Activated T-helper 17 cell treated with anti-CD3 and anti-CD28 coated beads, Interleukin-2, amount 50 U/mL, for 72 hours (primary cell): ENCODE measurements at regions not wholly inside any gene's neighbourhood (a gene's known extent, or its start where the extent isn't known, plus 50 kb on each side); places are given as distances from the start of the nearest gene placed in this dataset.

ENCODE experiments used
- ATAC-seq: fragments of 150-1000 bp; cut with Tn5 transposase; replicated peaks from 2 replicates; pipeline ENCODE4 v1.10.0; 2021; ENCODE audit warnings: mild to moderate bottlenecking, moderate library complexity
- H3K27ac Mint-ChIP-seq: one replicate; pipeline ENCODE4 v1.8.0; 2022; ENCODE audit warnings: mixed read lengths
- H3K27me3 Mint-ChIP-seq: one replicate; pipeline ENCODE4 v1.8.0; 2022; ENCODE audit warnings: mixed read lengths
- H3K36me3 Mint-ChIP-seq: one replicate; pipeline ENCODE4 v1.8.0; 2022; ENCODE audit warnings: low read depth, mild to moderate bottlenecking, mixed read lengths
- H3K4me1 Mint-ChIP-seq: one replicate; pipeline ENCODE4 v1.8.0; 2022; ENCODE audit warnings: mixed read lengths
- H3K4me3 Mint-ChIP-seq: one replicate; pipeline ENCODE4 v1.8.0; 2022; ENCODE audit warnings: mild to moderate bottlenecking, mixed read lengths
- H3K9me3 Mint-ChIP-seq: one replicate; pipeline ENCODE4 v1.8.0; 2022; ENCODE audit warnings: mixed read lengths

DNA sequence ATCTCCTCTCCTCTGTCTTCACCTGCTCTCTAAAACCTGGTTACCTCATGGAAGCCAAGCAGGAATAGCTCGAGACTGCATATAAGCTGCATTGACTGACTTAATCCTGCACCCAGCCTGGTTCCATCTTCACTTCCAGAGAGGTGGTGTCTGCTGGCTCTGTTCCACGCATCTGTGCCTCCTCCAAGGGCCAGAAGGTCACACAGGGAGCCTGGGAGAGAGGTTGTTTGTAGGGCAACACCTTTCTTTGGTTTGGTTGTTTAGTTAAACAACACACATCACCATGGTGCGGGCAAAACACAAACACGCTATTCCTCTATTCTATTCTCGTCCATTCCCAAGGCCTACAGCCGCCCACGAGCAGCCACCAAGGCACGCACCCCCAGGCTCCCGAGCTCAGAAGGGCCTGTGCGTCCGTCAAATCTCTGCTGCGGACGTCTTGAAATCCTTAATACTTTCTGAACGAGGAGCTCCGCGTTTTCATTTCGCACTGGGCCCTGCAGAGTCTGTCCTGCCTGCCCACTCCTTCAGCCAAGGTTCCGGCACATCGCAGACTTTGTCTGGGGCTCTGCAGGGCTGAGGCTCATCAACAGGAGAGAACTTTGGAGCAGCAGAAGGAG is 116.2 kb downstream of the RIPK4 start:
- no peak overlapping the region for H3K27ac Mint-ChIP-seq

DNA sequence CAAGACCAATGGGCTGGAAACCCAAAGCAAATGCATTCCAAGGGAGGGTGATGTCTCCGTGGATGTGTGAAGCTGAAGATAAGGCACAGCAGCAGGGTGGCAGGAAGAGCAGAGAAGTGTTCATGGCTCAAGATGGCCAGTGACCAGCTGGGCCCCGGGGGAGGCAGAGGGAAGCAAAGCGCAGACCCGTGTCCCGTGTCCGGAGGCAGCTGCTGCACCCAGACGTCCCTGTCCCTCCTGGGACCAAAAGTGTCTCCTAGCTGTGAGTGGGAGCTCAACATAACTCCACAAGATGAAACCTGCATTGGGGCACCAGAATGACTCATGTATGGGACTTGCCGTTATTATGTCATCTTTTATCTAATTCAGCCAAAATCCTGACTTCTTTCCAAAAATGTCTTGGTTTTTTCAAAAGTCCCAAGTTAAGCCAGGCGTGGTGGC is 118.2 kb downstream of the RIPK4 start:
- H3K4me1 Mint-ChIP-seq = no peaks in the 10 kb centered on the region
- no peaks in the 10 kb centered on the region for H3K36me3 Mint-ChIP-seq
- no peaks in the 10 kb centered on the region for H3K27me3 Mint-ChIP-seq
- no peaks in the 10 kb centered on the region for H3K9me3 Mint-ChIP-seq
- H3K27ac Mint-ChIP-seq = no peak overlapping the region
- no peak overlapping the region for H3K4me3 Mint-ChIP-seq
- ATAC-seq = peak; percentile 31

More for the DNA sequence above, 116.2 kb downstream of the RIPK4 start:
- H3K9me3 Mint-ChIP-seq = no peaks in the 10 kb centered on the region
- no peaks in the 10 kb centered on the region for H3K4me1 Mint-ChIP-seq
- ATAC-seq = no peak
- no peaks in the 10 kb centered on the region for H3K36me3 Mint-ChIP-seq
- peaks cover 4% of the 10 kb centered on the region for H3K27me3 Mint-ChIP-seq
- no peak overlapping the region for H3K4me3 Mint-ChIP-seq

DNA sequence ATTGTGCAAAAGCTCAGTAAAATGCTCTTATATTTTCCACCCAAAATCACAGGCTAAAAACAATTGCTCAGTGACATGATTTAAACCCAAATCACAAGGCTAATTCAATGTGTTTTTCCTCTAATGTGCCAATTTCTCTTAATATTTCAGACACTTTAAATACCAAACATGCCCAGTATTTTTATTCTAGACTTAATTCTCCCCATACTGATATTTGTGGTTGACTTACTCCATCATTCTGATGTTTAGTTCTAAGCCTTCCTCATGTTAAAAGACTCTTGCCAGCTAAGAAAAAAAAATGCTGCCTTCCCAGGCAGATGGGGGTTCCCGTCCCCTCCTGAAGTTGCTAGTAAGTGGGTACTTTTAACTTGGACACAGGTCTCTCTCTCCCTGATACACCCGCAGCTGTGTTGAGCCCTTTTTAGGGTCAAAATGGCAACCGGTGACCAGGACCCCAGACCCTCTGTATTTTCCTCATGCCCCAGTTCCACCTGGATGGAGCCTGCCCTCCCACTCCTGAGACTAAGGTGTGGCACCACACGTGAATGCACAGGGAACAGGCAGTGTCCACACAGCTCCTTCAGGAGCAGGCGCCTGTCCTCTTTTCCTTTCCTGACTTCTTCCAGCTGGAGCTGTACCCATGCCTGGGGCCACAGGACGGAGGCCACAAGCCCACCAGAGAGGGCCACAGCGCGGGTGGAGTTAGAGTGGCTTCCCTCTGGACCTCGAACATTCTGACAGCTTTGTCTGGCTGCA is 118.9 kb downstream of the RIPK4 start:
- no peak for ATAC-seq
- Mint-ChIP-seq H3K4me1 (no peaks in the 10 kb centered on the region), H3K27me3 (no peaks in the 10 kb centered on the region), H3K27ac (no peak overlapping the region), H3K9me3 (no peaks in the 10 kb centered on the region), H3K36me3 (no peaks in the 10 kb centered on the region), H3K4me3 (no peak overlapping the region)

DNA sequence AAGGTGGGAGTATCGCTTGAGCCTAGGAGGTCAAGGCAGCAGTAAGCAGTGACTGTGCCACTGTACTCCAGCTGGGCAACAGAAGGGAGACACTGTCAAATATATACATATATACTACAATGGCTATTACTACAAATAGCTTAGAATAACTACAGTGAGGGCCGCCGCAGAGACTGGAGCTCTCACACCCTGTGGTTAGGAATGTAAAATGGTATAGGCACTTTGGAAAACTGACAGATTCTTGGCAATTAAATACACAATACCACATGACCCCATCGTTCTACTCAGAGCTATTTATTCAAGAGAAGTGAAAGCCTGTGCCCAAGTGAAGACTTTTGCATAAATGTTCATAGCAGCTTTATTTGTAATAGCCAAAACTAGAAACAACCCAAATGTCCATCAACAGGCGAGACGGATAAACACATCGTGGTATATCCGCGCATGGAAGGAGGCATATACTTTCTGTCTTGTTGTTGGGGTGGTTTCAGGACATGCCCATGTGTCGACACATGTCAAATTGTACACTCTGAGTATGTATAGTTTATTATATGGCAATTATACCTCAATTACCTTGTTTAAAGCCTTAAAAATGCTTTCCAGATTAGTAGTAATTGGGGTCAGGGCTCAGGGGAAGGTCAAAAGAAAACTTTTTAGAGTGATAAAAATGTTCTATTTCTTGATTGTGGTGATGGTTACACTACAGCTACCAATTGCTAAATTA is 123.4 kb downstream of the RIPK4 start:
- no peak for ATAC-seq
- Mint-ChIP-seq H3K4me3 (no peak overlapping the region), H3K9me3 (no peaks in the 10 kb centered on the region), H3K36me3 (no peaks in the 10 kb centered on the region), H3K27ac (no peak overlapping the region), H3K27me3 (peaks cover 29% of the 10 kb centered on the region), H3K4me1 (no peaks in the 10 kb centered on the region)

GRCh38 chr21:41641821-41642701 is 124.8 kb downstream of the RIPK4 start:
- Mint-ChIP-seq H3K27me3 (peaks cover 32% of the 10 kb centered on the region), H3K27ac (no peak overlapping the region), H3K4me3 (no peak overlapping the region), H3K36me3 (no peaks in the 10 kb centered on the region), H3K4me1 (no peaks in the 10 kb centered on the region), H3K9me3 (no peaks in the 10 kb centered on the region)
- ATAC-seq = no peak

GRCh38 chr21:41641510-41641815 is 125.4 kb downstream of the RIPK4 start:
- no peaks in the 10 kb centered on the region for H3K36me3 Mint-ChIP-seq
- H3K9me3 Mint-ChIP-seq = no peaks in the 10 kb centered on the region
- no peak overlapping the region for H3K4me3 Mint-ChIP-seq
- H3K27me3 Mint-ChIP-seq = peaks cover 32% of the 10 kb centered on the region
- no peak overlapping the region for H3K27ac Mint-ChIP-seq
- H3K4me1 Mint-ChIP-seq = no peaks in the 10 kb centered on the region
- no peak for ATAC-seq

GRCh38 chr21:41640748-41641509 is 125.9 kb downstream of the RIPK4 start:
- no peak for ATAC-seq
- Mint-ChIP-seq H3K4me3 (no peak overlapping the region), H3K9me3 (no peaks in the 10 kb centered on the region), H3K36me3 (no peaks in the 10 kb centered on the region), H3K27ac (no peak overlapping the region), H3K27me3 (peaks cover 35% of the 10 kb centered on the region), H3K4me1 (no peaks in the 10 kb centered on the region)

DNA sequence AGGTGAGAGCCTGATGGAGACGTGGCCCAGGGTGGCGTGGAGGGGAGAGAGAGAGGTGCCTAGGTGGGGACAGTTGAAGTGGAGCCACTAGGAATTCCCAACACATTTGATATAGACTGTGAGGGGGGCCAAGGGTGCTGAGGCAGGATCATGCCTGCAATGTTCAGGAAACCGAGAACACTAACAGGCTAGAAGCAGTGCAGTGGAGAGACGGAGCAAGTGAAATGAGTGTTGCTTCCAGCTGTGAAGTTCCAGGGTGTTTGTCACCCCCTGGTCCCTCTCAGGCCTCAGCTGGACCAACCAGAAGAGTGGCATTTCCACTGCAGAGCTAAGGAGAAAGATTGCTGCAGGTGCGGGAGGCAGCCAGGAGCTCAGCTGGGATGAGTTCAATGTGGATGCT is 127.1 kb downstream of the RIPK4 start:
- Mint-ChIP-seq H3K9me3 (no peaks in the 10 kb centered on the region), H3K27me3 (peaks cover 41% of the 10 kb centered on the region), H3K4me3 (no peak overlapping the region), H3K36me3 (no peaks in the 10 kb centered on the region), H3K27ac (no peak overlapping the region), H3K4me1 (no peaks in the 10 kb centered on the region)
- ATAC-seq = no peak

- ATAC-seq = no peak
- Mint-ChIP-seq H3K9me3 (no peaks in the 10 kb centered on the region), H3K4me1 (no peaks in the 10 kb centered on the region), H3K36me3 (no peaks in the 10 kb centered on the region), H3K27me3 (peaks cover 41% of the 10 kb centered on the region), H3K27ac (no peak overlapping the region), H3K4me3 (no peak overlapping the region)
Measured at GRCh38 chr21:41639336-41639735, 127.5 kb downstream of the RIPK4 start.

GRCh38 chr21:41638201-41638790 is 128.6 kb downstream of the RIPK4 start:
- no peak for ATAC-seq
- H3K4me3 Mint-ChIP-seq = no peak overlapping the region
- peaks cover 46% of the 10 kb centered on the region for H3K27me3 Mint-ChIP-seq
- no peaks in the 10 kb centered on the region for H3K9me3 Mint-ChIP-seq
- H3K36me3 Mint-ChIP-seq = no peaks in the 10 kb centered on the region
- no peak overlapping the region for H3K27ac Mint-ChIP-seq
- H3K4me1 Mint-ChIP-seq = no peaks in the 10 kb centered on the region

- Mint-ChIP-seq H3K9me3 (no peaks in the 10 kb centered on the region), H3K27me3 (peaks cover 38% of the 10 kb centered on the region), H3K27ac (no peak overlapping the region), H3K4me1 (no peaks in the 10 kb centered on the region), H3K36me3 (no peaks in the 10 kb centered on the region), H3K4me3 (no peak overlapping the region)
- no peak for ATAC-seq
Measured at GRCh38 chr21:41636636-41637630, 129.0 kb upstream of the TMPRSS2 start.

GRCh38 chr21:41635874-41636273 is 127.9 kb upstream of the TMPRSS2 start:
- peaks cover 34% of the 10 kb centered on the region for H3K27me3 Mint-ChIP-seq
- H3K9me3 Mint-ChIP-seq = no peaks in the 10 kb centered on the region
- H3K36me3 Mint-ChIP-seq = no peaks in the 10 kb centered on the region
- no peak overlapping the region for H3K27ac Mint-ChIP-seq
- H3K4me1 Mint-ChIP-seq = peaks cover 3% of the 10 kb centered on the region
- ATAC-seq = no peak
- H3K4me3 Mint-ChIP-seq = no peak overlapping the region

GRCh38 chr21:41634858-41635257 is 126.9 kb upstream of the TMPRSS2 start:
- no peaks in the 10 kb centered on the region for H3K36me3 Mint-ChIP-seq
- peak; percentile 19 for ATAC-seq
- H3K9me3 Mint-ChIP-seq = no peaks in the 10 kb centered on the region
- H3K27me3 Mint-ChIP-seq = peaks cover 27% of the 10 kb centered on the region
- no peak overlapping the region for H3K27ac Mint-ChIP-seq
- H3K4me3 Mint-ChIP-seq = no peak overlapping the region
- peaks cover 3% of the 10 kb centered on the region for H3K4me1 Mint-ChIP-seq
